ENCODE measurements at regions not wholly inside any gene's neighbourhood (a gene's known extent, or its start where the extent isn't known, plus 50 kb on each side); places are given as distances from the start of the nearest gene placed in this dataset.
"Not testable (repeated sequence)": the region's sequence is repeated elsewhere in the genome, so short reads cannot be mapped to it uniquely, and the experiment has no call there.

DNA sequence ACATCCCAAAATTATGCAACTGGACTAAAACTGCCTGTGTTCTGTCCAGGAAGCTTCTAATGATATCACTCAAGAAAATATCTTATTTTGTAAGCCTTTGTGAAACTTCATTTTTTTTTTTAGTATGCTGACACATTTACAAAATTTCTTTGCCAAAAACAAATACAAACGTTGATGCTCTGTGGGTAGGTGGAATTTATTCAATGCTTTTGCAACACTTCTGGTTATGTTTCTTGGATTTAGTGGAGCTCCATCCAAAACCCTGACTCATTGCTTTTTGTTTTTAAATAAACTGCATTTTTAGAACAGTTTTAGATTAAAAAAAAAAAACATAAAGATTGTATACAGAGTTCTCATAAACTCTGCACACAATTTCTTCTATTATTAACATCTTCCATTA lies 250.9 kb upstream of the MAOA start:
- DNase-seq = no peak

DNA sequence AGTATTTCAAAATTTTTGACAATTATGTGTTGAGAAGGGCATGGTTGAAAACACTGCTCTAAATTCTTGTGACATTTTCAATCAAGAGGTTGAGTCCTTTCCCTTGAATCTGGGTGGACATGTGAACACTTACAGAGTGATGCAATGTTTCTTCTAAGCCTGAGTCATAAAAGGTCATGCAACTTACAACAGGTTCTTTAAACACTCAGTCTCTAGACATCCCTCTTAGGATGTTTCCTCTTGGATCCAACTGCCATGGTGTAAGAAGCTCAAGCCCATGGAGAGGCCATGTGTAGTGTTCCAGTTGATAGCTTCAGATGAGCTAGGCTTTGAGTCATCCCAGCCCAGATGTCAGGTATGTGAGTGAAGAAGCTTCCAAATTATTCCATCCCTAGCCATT lies 232.2 kb upstream of the MAOA start:
- no peak for DNase-seq

GRCh38 chrX:43436517-43436916 lies 219.6 kb upstream of the MAOA start:
- no peak for DNase-seq

DNA sequence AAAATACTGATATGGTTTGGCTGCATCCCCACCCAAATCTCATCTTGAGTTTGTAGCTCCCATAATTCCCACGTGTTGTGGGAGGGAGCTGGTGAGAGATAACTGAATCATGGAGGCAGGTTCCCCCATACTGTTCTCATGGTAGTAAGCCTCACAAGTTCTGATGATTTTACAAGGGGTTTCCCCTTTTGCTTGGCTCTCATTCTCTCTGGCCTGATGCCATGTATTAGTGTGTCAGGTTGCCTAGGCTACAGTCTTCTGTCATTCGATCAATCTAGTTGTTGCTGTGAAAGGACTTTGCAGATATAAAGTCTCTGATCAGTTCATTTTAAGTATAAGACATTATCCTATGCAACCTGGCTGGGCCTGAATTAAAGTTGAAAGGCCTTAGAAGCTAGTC lies 209.3 kb upstream of the MAOA start:
- DNase-seq = no peak

DNA sequence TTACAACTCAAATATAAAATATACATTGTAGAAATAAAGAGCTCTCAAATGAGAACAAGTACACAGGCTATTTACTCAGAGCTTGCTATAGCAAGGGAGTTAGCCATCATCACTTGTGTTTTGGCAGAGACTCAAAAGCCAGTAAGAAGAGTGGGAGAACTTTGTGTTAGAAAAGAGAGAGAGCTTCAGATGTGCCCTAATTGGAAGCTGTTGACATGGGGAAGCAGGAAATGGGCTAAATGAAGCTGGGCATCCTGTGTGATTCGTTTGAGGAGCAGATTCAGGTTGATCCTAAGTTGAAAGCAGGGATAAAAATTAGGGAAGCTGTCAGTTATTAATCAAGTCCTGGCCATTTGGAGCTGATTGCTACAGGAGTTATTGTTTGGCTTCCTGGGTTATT lies 207.4 kb upstream of the MAOA start:
- DNase-seq = no peak

DNA sequence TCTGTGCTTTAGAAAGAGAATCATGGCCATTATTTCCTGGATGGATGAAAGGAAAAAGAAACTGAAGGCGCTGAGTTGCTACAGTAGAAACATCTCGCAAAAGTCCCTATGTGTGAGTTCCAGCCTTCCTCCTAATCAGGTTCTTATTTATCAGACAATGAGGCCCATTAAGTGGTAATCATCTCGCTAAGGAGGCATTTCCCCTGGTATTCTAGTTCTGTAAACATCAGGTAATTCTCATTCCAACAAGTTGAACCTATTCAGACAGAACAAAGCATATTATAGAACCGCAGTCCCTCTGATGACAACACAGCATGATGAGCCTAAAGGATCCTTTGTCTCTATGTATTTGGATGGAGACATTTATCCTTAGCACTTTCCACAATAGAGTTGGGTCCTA lies 205.7 kb upstream of the MAOA start:
- DNase-seq = no peak

DNA sequence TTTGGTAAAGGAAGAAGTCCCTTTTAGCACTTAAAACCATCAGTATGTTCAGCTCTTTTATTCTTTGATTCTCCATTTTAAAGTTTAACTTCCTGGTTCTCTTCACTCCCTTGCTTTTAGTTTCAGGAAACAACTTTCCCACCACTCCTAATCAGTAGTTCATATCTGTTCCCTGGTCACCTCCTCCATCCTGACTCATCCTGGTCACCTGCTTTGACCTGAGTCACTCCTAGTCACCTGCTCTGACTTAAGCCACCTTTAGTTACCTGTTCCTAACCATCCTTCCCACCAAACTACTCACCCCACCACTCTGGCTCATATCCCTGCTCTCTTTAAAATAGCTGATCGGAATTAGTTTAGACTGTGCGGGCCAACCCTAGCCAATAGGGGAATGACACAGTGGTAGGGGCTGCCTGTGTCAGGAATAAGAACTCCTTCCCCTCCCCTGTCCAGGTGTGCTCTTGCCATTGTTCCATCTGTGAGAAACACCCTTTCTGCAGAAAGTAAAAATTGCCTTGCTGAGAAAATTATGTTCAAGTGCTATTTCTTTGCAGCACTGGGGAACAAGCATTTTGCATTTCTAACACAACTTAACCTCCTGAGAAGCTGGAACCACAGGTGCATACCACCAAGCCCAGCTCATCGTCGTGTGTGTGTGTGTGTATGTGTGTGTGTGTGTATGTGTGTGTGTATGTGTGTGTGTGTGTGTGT lies 204.0 kb upstream of the MAOA start:
- not testable (repeated sequence) for DNase-seq

DNA sequence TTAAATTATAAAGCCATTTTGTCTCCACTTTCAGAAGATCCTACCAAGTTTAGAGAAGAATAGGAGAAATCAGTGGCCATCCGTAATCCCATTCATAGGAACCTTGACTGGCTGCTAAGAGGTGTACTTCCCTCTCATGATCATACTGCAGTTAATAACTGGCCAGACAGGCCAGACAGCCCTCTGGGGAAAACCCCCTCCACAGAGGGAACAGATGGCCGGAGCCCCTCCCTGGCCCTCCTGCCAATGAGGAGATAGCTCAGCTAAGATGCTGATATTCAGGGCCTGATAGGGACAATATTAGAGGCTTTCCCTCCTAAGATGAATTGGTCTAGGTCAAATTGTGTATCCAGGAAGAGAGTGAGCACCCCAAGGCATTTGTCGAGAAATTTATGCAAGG lies 200.0 kb upstream of the MAOA start:
- no peak for DNase-seq

- no peak for DNase-seq
Measured at GRCh38 chrX:43456906-43457305, 199.2 kb upstream of the MAOA start.

GRCh38 chrX:43467608-43468234 lies 188.4 kb upstream of the MAOA start:
- DNase-seq = no peak

GRCh38 chrX:43469391-43470054 lies 186.6 kb upstream of the MAOA start:
- DNase-seq = no peak

DNA sequence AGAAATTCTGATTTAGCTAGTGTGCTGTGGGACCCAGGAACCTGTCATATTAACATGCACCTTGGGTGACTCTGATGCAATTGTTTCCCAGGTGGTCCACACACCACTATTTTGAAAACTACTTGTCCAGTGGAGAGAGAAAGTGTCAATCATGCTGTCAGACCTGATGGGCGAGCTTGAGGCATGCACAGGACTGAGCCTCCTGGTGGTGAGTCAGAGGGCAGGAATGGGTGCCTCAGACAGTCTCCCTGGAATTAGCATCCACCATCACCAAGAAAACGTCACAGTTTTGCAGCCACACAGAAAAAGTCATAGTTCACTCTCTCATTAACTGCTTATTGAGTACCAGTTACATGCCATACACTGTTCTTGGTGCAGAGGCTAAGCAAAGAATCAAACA lies 181.8 kb upstream of the MAOA start:
- no peak for DNase-seq

- no peak for DNase-seq
Measured at GRCh38 chrX:43479070-43479469, 177.0 kb upstream of the MAOA start.

DNA sequence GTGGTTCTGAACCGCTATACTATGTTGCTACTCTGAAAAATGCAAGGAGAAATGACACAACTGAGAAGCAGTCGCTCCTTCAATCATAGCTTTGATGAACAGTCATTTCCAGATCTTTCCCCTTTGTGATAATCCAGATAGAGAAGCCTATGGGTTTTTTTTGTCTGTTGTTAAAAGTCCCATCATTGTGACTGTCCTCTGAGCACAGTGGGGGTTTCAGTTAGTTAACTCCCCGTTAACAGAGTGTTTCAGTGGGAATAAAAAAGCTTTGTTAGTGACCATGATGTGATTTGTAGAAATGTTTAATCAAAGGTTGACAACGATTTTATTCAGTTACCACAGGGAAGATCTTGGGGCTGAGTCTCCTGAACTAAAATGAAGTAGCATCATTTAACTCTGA lies 176.2 kb upstream of the MAOA start:
- no peak for DNase-seq

DNA sequence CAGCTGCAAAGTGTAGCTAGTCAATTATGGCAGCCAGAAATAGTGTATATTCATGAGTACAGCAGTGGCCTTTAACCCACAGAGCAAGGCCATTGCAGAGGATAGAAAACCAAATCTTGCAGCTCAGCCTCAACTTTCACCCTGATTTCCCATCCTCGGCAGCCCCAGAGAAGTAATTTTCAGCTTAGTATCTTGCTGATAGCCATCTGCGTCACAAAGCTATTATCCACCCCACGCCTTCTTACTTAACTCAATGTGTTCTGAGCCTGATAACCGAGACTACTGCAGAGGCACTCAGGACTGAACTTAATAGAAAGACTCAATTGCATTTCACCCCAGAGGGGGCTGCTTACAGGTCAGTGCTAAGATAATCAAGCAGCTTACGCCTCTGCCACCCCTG lies 174.5 kb upstream of the MAOA start:
- DNase-seq = no peak

GRCh38 chrX:43493756-43494155 lies 162.3 kb upstream of the MAOA start:
- DNase-seq = no peak

DNA sequence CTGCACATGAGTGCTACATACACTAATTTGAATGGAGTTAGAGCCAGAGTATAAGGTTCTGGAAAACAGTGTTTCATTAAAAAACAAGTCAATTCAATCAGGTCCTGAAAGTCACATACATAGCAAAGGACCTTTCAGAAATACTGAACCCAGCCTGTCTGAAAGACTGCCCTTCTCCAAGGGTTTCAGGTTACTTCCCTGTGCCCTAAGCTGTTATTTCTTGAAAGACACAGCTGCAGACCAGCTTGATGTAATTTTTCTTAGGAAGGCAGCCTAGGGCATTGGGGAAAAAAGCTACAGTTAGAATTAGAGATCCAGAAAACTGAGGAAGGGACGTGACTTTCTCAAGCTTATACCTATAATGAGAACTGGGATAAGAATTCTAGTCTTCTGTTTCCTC lies 155.9 kb upstream of the MAOA start:
- no peak for DNase-seq

DNA sequence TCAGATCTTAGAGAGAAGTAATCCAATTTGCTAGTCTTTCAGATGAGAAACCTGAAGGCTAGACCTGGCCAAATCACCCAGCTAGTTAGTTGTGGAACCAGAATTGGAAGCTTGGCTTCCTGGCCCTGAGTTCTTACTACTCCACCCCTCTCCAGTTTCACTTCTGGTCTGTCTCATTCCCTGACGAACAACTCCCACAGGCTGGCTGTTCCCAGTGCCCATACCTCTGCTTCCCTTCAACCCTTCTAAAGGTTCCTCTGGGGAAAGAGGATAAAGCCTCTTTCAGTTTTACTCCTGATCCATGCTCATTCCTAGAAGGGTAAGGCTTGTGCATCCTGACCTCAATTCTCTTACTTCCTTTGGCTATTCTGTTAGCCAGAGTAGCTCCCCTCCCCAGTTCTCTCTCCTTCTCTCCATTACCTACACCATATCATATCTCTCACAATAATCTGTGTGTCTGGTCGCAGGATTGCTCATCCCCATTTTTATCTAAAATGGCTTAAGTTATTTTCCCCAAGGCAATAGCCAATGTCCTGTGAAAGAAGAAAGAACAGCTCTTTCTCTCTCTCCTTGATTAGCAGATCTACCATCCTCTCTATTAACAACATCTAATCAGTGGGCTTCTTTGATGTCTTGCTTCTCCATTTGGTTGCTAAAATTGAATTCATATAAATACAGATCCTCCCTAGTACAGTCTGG lies 155.0 kb upstream of the MAOA start:
- DNase-seq = no peak

DNA sequence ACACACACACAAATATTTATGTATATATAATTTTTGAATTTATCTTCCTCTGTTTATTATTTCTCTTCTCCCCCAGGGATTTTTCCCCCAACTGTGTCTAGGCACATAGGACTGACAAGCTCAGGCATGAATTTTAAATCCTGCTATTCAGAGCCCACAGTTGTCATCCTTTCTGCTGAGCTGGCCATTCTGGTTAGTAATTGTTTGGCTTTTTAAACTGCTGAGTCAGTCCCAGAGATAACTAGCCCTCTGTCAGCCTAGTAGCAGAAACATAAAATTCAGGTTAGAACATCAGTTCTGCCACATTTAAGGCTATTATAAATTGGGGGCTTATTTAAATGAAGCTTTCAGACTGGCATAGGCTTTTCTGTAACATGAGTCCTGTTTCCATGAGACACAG lies 151.7 kb upstream of the MAOA start:
- no peak for DNase-seq

DNA sequence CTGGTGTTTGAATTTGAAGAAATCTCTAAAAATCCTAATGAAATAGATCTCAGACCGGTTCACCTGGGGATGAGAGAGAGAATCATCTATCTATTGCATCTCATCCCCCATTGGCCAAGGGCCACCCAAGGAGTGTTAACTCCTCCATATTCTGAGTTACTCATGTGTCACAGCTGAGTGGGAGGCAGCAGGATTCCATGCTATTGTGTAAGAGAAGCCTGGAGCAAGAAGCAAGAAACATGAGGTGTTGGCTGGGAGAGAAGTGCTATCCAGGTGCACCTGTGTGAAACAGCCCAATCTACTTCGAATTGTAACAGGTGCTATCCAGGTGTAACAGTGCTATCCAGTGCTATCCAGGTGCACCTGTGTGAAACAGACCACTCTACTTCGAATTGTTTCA lies 150.3 kb upstream of the MAOA start:
- no peak for DNase-seq

GRCh38 chrX:43508694-43509093 lies 147.4 kb upstream of the MAOA start:
- no peak for DNase-seq

DNA sequence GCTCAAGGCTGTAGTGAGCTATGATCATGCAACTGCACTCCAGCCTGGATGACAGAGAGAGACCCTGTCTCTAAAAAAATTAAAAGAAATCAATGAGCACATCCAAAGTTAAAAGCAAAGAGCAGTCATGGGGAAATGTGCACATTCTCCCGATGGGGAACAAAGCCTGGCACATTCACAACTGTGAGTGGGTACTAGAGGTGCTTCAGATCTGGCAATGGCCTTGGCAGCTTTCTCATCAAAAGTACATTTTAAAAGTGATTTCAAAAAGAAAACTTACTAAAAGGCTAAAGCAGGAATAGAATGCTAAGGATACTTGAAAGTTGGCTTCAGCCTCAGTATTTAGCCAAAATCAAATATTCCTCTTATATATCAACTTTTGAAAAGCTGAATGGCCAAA lies 145.9 kb upstream of the MAOA start:
- DNase-seq = no peak

- no peak for DNase-seq
Measured at GRCh38 chrX:43513085-43513484, 143.0 kb upstream of the MAOA start.

- no peak for DNase-seq
Measured at GRCh38 chrX:43514820-43515219, 141.3 kb upstream of the MAOA start.

Data from NCI-H1092 (cell line).